Breast epithelium (tissue), 3 donors: ENCODE measurements at regions not wholly inside any gene's neighbourhood (a gene's known extent, or its start where the extent isn't known, plus 50 kb on each side); places are given as distances from the start of the nearest gene placed in this dataset.

ENCODE experiments used
- POLR2A ChIP-seq: fragments of 450-650 bp; IDR thresholded peaks from one replicate; pipeline ENCODE4 v1.6.1; 2016; ENCODE audit warnings: antibody characterized with exemption, mild to moderate bottlenecking, moderate library complexity
- POLR2AphosphoS5 ChIP-seq, 3 donors: sonication (generic); formaldehyde crosslinking; IDR thresholded peaks; one replicate each; pipeline ENCODE4 v1.6.1; 2017; ENCODE audit warnings: antibody characterized with exemption in 3 of 3
- TF ChIP-seq, protein P1 (sequence below), 3 donors: fragments of 450-650 bp; IDR thresholded peaks; one replicate each; pipeline ENCODE4 v1.5.1; 2016 to 2017; ENCODE audit warnings: antibody characterized with exemption in 3 of 3, mild to moderate bottlenecking in 3 of 3, moderate library complexity in 3 of 3

DNA sequence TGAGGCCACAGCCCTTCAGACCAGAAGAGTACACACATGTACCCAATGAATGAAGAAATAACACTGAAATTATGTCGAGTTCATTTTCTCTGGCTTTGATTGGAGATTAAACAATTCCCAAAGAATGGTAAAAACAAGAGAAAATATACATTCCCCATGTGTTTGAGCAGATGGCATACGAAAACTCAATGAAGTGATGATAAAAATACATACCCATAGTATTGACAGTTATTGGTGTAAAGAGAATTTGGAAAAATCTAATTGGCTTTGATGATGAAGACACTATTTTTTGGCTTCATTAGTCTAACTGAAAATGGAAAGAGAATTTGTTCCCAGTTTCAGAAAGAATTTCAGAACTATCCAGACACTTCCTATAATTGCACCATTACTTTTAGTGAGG, 76.6 kb upstream of the SNRPB2 start:
- TF ChIP-seq POLR2A (no peak), POLR2AphosphoS5 (IDR thresholded peaks at IDR 0.05) (no peak)
- TF ChIP-seq, protein P1, sequence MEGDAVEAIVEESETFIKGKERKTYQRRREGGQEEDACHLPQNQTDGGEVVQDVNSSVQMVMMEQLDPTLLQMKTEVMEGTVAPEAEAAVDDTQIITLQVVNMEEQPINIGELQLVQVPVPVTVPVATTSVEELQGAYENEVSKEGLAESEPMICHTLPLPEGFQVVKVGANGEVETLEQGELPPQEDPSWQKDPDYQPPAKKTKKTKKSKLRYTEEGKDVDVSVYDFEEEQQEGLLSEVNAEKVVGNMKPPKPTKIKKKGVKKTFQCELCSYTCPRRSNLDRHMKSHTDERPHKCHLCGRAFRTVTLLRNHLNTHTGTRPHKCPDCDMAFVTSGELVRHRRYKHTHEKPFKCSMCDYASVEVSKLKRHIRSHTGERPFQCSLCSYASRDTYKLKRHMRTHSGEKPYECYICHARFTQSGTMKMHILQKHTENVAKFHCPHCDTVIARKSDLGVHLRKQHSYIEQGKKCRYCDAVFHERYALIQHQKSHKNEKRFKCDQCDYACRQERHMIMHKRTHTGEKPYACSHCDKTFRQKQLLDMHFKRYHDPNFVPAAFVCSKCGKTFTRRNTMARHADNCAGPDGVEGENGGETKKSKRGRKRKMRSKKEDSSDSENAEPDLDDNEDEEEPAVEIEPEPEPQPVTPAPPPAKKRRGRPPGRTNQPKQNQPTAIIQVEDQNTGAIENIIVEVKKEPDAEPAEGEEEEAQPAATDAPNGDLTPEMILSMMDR (IDR thresholded peaks at IDR 0.05), result no peak
